ENCODE measurements at regions not wholly inside any gene's neighbourhood (a gene's known extent, or its start where the extent isn't known, plus 50 kb on each side); places are given as distances from the start of the nearest gene placed in this dataset.

GRCh38 chr4:35541146-35541887 lies 703.0 kb downstream of the ARAP2 start:
- no peak overlapping the region for H3K27ac ChIP-seq (ENCODE audit: insufficient read depth, low read length)
- no peaks in the 10 kb centered on the region for H3K79me2 ChIP-seq (ENCODE audit: control insufficient read depth, insufficient read depth, low read length)
- no peaks in the 10 kb centered on the region for H3K9me3 ChIP-seq (ENCODE audit: control insufficient read depth, insufficient read depth, low read depth, low read length)
- no peak overlapping the region for H2AFZ ChIP-seq (ENCODE audit: low read length)
- no peak for DNase-seq (ENCODE audit: low read depth in 2 of 2)
- no peak overlapping the region for H3K4me2 ChIP-seq (ENCODE audit: extremely low read depth, insufficient read depth, low read length)
- no peaks in the 10 kb centered on the region for H3K27me3 ChIP-seq (ENCODE audit: control insufficient read depth, insufficient read depth, low read length)
- TF ChIP-seq EZH2 (IDR thresholded peaks at IDR 0.05; ENCODE audit: low read length, missing control alignments): no peak
- TF ChIP-seq CTCF (conservative IDR thresholded peaks at IDR 0.05 in 1 of 2, IDR thresholded peaks at IDR 0.05 in 1 of 2; ENCODE audit: low read depth in 1 of 2, low read length in 2 of 2): no peak
- H3K9ac ChIP-seq (ENCODE audit: insufficient read depth, low read length): no peak overlapping the region
- H4K20me1 ChIP-seq (ENCODE audit: control insufficient read depth, extremely low read depth, insufficient read depth, low read length): no peaks in the 10 kb centered on the region
- no peaks in the 10 kb centered on the region for H3K4me1 ChIP-seq (ENCODE audit: control insufficient read depth, extremely low read depth, insufficient read depth, low read length)
- H3K36me3 ChIP-seq (ENCODE audit: control insufficient read depth, insufficient read depth, low read length): no peaks in the 10 kb centered on the region
- H3K4me3 ChIP-seq (replicated peaks in 1 of 4; ENCODE audit: control extremely low read depth in 1 of 4, insufficient read depth in 1 of 4, low read depth in 3 of 4, low read length in 4 of 4): no peak overlapping the region

- no peaks in the 10 kb centered on the region for H4K20me1 ChIP-seq (ENCODE audit: control insufficient read depth, extremely low read depth, insufficient read depth, low read length)
- H3K79me2 ChIP-seq (ENCODE audit: control insufficient read depth, insufficient read depth, low read length): no peaks in the 10 kb centered on the region
- no peak overlapping the region for H3K4me2 ChIP-seq (ENCODE audit: extremely low read depth, insufficient read depth, low read length)
- H3K36me3 ChIP-seq (ENCODE audit: control insufficient read depth, insufficient read depth, low read length): no peaks in the 10 kb centered on the region
- TF ChIP-seq CTCF (conservative IDR thresholded peaks at IDR 0.05 in 1 of 2, IDR thresholded peaks at IDR 0.05 in 1 of 2; ENCODE audit: low read depth in 1 of 2, low read length in 2 of 2) (no peak), EZH2 (IDR thresholded peaks at IDR 0.05; ENCODE audit: low read length, missing control alignments) (no peak)
- H3K4me1 ChIP-seq (ENCODE audit: control insufficient read depth, extremely low read depth, insufficient read depth, low read length): no peaks in the 10 kb centered on the region
- H2AFZ ChIP-seq (ENCODE audit: low read length): no peak overlapping the region
- H3K27ac ChIP-seq (ENCODE audit: insufficient read depth, low read length): no peak overlapping the region
- H3K9ac ChIP-seq (ENCODE audit: insufficient read depth, low read length): no peak overlapping the region
- H3K4me3 ChIP-seq (replicated peaks in 1 of 4; ENCODE audit: control extremely low read depth in 1 of 4, insufficient read depth in 1 of 4, low read depth in 3 of 4, low read length in 4 of 4): no peak overlapping the region
- H3K27me3 ChIP-seq (ENCODE audit: control insufficient read depth, insufficient read depth, low read length): no peaks in the 10 kb centered on the region
- no peak for DNase-seq (ENCODE audit: low read depth in 2 of 2)
- H3K9me3 ChIP-seq (ENCODE audit: control insufficient read depth, insufficient read depth, low read depth, low read length): no peaks in the 10 kb centered on the region
Observed at GRCh38 chr4:35541888-35542213, 702.5 kb downstream of the ARAP2 start.

GRCh38 chr4:35548921-35549320 lies 695.4 kb downstream of the ARAP2 start:
- Histone ChIP-seq H3K36me3 (ENCODE audit: control insufficient read depth, insufficient read depth, low read length) (no peaks in the 10 kb centered on the region), H3K27ac (ENCODE audit: insufficient read depth, low read length) (no peak overlapping the region), H3K27me3 (ENCODE audit: control insufficient read depth, insufficient read depth, low read length) (no peaks in the 10 kb centered on the region), H3K4me1 (ENCODE audit: control insufficient read depth, extremely low read depth, insufficient read depth, low read length) (no peaks in the 10 kb centered on the region), H3K4me2 (ENCODE audit: extremely low read depth, insufficient read depth, low read length) (no peak overlapping the region), H3K79me2 (ENCODE audit: control insufficient read depth, insufficient read depth, low read length) (no peaks in the 10 kb centered on the region), H2AFZ (ENCODE audit: low read length) (no peak overlapping the region), H3K4me3 (replicated peaks in 1 of 4; ENCODE audit: control extremely low read depth in 1 of 4, insufficient read depth in 1 of 4, low read depth in 3 of 4, low read length in 4 of 4) (no peak overlapping the region), H3K9me3 (ENCODE audit: control insufficient read depth, insufficient read depth, low read depth, low read length) (no peaks in the 10 kb centered on the region), H4K20me1 (ENCODE audit: control insufficient read depth, extremely low read depth, insufficient read depth, low read length) (no peaks in the 10 kb centered on the region), H3K9ac (ENCODE audit: insufficient read depth, low read length) (no peak overlapping the region)
- DNase-seq (ENCODE audit: low read depth in 2 of 2): no peak
- TF ChIP-seq CTCF (conservative IDR thresholded peaks at IDR 0.05 in 1 of 2, IDR thresholded peaks at IDR 0.05 in 1 of 2; ENCODE audit: low read depth in 1 of 2, low read length in 2 of 2) (no peak), EZH2 (IDR thresholded peaks at IDR 0.05; ENCODE audit: low read length, missing control alignments) (no peak)

Measured in fibroblast of lung (primary cell).